ENCODE measurements at regions not wholly inside any gene's neighbourhood (a gene's known extent, or its start where the extent isn't known, plus 50 kb on each side); places are given as distances from the start of the nearest gene placed in this dataset.

DNA sequence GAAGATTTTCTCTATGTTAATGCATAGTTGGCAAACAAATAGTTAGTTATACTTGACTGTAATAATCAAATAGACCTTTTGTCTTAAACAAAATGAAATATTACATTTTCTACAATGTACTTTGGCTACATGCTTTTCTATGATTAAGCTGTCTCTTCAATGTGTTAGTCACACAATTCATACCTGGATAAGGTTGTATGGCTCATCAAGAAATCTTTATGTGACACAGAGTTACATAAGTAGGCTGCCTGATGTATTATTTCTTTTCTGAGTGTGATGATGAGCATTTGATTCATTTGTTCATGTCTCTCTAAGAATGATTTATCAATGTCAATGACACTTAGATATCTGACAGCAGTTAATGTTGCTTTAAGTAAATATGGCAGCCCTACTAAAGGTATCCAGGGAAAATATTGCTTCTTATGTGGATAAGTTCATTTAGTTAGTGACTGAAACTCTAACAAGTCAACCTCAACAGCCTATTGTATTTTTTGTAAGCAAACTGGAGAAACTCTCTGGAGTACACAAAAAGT, 157.4 kb upstream of the SOX2 start:
- TF ChIP-seq REST (IDR thresholded peaks at IDR 0.05; ENCODE audit: low read depth), result no peak
- TF ChIP-seq TAF1 (IDR thresholded peaks at IDR 0.05; ENCODE audit: low read depth), result no peak
- no peak for TF ChIP-seq CREB1 (IDR thresholded peaks at IDR 0.05; ENCODE audit: low read depth)
- no peak for TF ChIP-seq CEBPB (IDR thresholded peaks at IDR 0.05)
- no peak for TF ChIP-seq RAD21 (IDR thresholded peaks at IDR 0.05; ENCODE audit: low read depth)
- TF ChIP-seq, protein P1, sequence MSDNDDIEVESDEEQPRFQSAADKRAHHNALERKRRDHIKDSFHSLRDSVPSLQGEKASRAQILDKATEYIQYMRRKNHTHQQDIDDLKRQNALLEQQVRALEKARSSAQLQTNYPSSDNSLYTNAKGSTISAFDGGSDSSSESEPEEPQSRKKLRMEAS (IDR thresholded peaks at IDR 0.05), result no peak
- TF ChIP-seq TCF12 (IDR thresholded peaks at IDR 0.05; ENCODE audit: low read depth), result no peak
- TF ChIP-seq EGR1 (IDR thresholded peaks at IDR 0.05), result no peak
- no peak for TF ChIP-seq FOXM1 (IDR thresholded peaks at IDR 0.05; ENCODE audit: borderline replicate concordance, low read depth)
- no peak for TF ChIP-seq TEAD4 (IDR thresholded peaks at IDR 0.05)
- no peak for TF ChIP-seq USF1 (IDR thresholded peaks at IDR 0.05)
- TF ChIP-seq EP300 (IDR thresholded peaks at IDR 0.05; ENCODE audit: borderline replicate concordance), result no peak
- no peak for TF ChIP-seq YY1 (IDR thresholded peaks at IDR 0.05; ENCODE audit: low read depth)
- TF ChIP-seq ZBTB7A (IDR thresholded peaks at IDR 0.05; ENCODE audit: low read depth), result no peak
- TF ChIP-seq NFIC (IDR thresholded peaks at IDR 0.05), result no peak

- no peak for TF ChIP-seq RAD21 (IDR thresholded peaks at IDR 0.05; ENCODE audit: low read depth)
- no peak for TF ChIP-seq EP300 (IDR thresholded peaks at IDR 0.05; ENCODE audit: borderline replicate concordance)
- TF ChIP-seq YY1 (IDR thresholded peaks at IDR 0.05; ENCODE audit: low read depth), result no peak
- no peak for TF ChIP-seq CEBPB (IDR thresholded peaks at IDR 0.05)
- no peak for TF ChIP-seq TAF1 (IDR thresholded peaks at IDR 0.05; ENCODE audit: low read depth)
- no peak for TF ChIP-seq TEAD4 (IDR thresholded peaks at IDR 0.05)
- TF ChIP-seq FOXM1 (IDR thresholded peaks at IDR 0.05; ENCODE audit: borderline replicate concordance, low read depth), result no peak
- TF ChIP-seq, protein P1 (IDR thresholded peaks at IDR 0.05), result no peak
- no peak for TF ChIP-seq REST (IDR thresholded peaks at IDR 0.05; ENCODE audit: low read depth)
- TF ChIP-seq ZBTB7A (IDR thresholded peaks at IDR 0.05; ENCODE audit: low read depth), result no peak
- TF ChIP-seq CREB1 (IDR thresholded peaks at IDR 0.05; ENCODE audit: low read depth), result no peak
Observed at GRCh38 chr3:181549266-181549665, 162.5 kb upstream of the SOX2 start.

GRCh38 chr3:181541414-181541813, 170.3 kb upstream of the SOX2 start:
- TF ChIP-seq FOXM1 (IDR thresholded peaks at IDR 0.05; ENCODE audit: borderline replicate concordance, low read depth), result no peak
- TF ChIP-seq TCF12 (IDR thresholded peaks at IDR 0.05; ENCODE audit: low read depth), result no peak
- TF ChIP-seq YY1 (IDR thresholded peaks at IDR 0.05; ENCODE audit: low read depth), result no peak
- no peak for TF ChIP-seq CEBPB (IDR thresholded peaks at IDR 0.05)
- no peak for TF ChIP-seq USF1 (IDR thresholded peaks at IDR 0.05)
- TF ChIP-seq NFIC (IDR thresholded peaks at IDR 0.05), result no peak
- TF ChIP-seq REST (IDR thresholded peaks at IDR 0.05; ENCODE audit: low read depth), result no peak
- TF ChIP-seq TAF1 (IDR thresholded peaks at IDR 0.05; ENCODE audit: low read depth), result no peak
- TF ChIP-seq RAD21 (IDR thresholded peaks at IDR 0.05; ENCODE audit: low read depth), result no peak
- TF ChIP-seq TEAD4 (IDR thresholded peaks at IDR 0.05), result no peak
- TF ChIP-seq CREB1 (IDR thresholded peaks at IDR 0.05; ENCODE audit: low read depth), result no peak
- no peak for TF ChIP-seq ZBTB7A (IDR thresholded peaks at IDR 0.05; ENCODE audit: low read depth)
- TF ChIP-seq EP300 (IDR thresholded peaks at IDR 0.05; ENCODE audit: borderline replicate concordance), result no peak
- TF ChIP-seq, protein P1 (IDR thresholded peaks at IDR 0.05), result no peak

DNA sequence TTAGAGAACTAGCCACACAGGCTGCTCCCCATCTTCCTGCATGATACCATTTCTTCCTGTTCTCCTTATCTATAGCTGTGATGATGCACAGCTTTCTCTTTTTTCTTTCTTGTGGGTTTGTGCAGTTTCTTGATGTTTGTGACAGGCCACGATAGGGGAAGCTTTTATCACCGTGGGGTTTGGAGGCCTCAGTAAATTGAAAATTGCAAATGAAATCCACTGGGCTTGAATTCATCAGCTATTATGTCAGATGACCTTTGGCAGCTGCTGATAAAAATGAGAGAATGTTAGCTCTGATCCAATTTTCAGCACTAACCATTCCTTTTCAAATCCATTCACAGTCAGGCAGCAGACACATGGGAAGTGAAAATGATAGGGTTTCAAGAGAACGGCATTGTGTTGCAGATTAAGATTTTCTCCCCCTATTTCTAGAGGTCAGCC, 176.9 kb upstream of the SOX2 start:
- no peak for TF ChIP-seq FOXM1 (IDR thresholded peaks at IDR 0.05; ENCODE audit: borderline replicate concordance, low read depth)
- no peak for TF ChIP-seq EGR1 (IDR thresholded peaks at IDR 0.05)
- no peak for TF ChIP-seq TEAD4 (IDR thresholded peaks at IDR 0.05)
- no peak for TF ChIP-seq ZBTB7A (IDR thresholded peaks at IDR 0.05; ENCODE audit: low read depth)
- TF ChIP-seq, protein P1 (IDR thresholded peaks at IDR 0.05), result no peak
